Fibroblast of lung (primary cell): ENCODE measurements at regions not wholly inside any gene's neighbourhood (a gene's known extent, or its start where the extent isn't known, plus 50 kb on each side); places are given as distances from the start of the nearest gene placed in this dataset.

Source experiments
- EZH2 ChIP-seq: IDR thresholded peaks from 2 replicates; pipeline ENCODE4 v1.5.1; 2012; ENCODE audit warnings: low read length, control low read depth, mild to moderate bottlenecking; ENCODE audit errors: missing control alignments
- TF ChIP-seq, protein P1 (sequence below), 2 donors: IDR thresholded peaks in 1 of 2; conservative IDR thresholded peaks in 1 of 2; 1 replicate in 1 of 2; 2 replicates in 1 of 2; pipeline ENCODE4 v1.5.1; 2011 to 2012; ENCODE audit warnings: low read length in 2 of 2, control low read depth in 1 of 2, inconsistent platforms in 1 of 2, low read depth in 1 of 2, mild to moderate bottlenecking in 1 of 2

DNA sequence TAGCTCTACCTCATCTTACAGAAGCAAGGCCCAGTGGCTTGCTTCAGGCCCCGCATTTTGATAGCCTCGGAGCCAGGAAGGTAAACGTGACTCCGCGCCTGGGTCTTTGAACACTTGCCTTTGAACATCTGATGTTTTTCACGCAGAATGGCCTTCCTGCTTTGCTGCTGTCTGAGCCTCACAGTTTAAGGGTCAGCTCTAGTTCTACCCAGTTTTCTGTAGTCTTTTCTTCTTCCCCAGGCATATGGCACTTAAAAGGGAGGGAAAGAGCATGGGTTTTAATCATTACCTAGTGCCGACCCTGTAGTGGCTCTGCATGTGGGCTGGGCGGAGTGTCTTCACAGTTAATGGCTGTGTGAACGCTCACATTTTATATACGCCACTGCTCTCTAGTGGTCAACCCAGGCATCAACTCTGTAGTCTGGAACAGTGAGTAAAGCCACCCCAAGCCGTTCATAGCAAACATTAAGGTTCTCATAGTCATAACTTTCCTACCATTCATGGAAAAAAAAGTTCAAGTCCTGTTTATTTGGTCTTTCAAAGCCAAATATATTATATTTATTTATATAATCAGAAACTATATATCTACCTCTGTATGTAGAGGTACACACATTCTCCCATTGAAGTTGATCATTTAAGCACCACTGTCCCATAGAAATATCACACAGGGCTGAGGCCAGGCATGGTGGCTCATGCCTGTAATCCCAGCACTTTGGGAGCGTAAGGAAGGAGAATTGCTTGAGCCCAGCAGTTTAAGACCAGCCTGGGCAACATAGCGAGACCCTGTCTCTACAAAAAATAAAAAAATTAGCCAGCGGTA lies 78.1 kb downstream of the IER5 start:
- TF ChIP-seq, protein P1, sequence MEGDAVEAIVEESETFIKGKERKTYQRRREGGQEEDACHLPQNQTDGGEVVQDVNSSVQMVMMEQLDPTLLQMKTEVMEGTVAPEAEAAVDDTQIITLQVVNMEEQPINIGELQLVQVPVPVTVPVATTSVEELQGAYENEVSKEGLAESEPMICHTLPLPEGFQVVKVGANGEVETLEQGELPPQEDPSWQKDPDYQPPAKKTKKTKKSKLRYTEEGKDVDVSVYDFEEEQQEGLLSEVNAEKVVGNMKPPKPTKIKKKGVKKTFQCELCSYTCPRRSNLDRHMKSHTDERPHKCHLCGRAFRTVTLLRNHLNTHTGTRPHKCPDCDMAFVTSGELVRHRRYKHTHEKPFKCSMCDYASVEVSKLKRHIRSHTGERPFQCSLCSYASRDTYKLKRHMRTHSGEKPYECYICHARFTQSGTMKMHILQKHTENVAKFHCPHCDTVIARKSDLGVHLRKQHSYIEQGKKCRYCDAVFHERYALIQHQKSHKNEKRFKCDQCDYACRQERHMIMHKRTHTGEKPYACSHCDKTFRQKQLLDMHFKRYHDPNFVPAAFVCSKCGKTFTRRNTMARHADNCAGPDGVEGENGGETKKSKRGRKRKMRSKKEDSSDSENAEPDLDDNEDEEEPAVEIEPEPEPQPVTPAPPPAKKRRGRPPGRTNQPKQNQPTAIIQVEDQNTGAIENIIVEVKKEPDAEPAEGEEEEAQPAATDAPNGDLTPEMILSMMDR (conservative IDR thresholded peaks at IDR 0.05 in 1 of 2, IDR thresholded peaks at IDR 0.05 in 1 of 2; ENCODE audit: low read depth in 1 of 2, low read length in 2 of 2), result peak; percentile 85 to 94
- no peak for TF ChIP-seq EZH2
